ENCODE measurements at regions not wholly inside any gene's neighbourhood (a gene's known extent, or its start where the extent isn't known, plus 50 kb on each side); places are given as distances from the start of the nearest gene placed in this dataset.

GRCh38 chr10:21090609-21091082 lies 193.5 kb upstream of the NEBL start:
- no peak overlapping the region for H3K27ac ChIP-seq
- 75 to 83% methylated on average over 5 to 6 of the region's 6 CpGs for WGBS, 2 donors (ENCODE audit: low coverage in 1 of 2)
- no peaks in the 10 kb centered on the region for H3K4me1 ChIP-seq
- no peak overlapping the region for H3K4me3 ChIP-seq
- no peak for DNase-seq
- TF ChIP-seq POLR2AphosphoS5 (IDR thresholded peaks at IDR 0.05) (no peak), EP300 (IDR thresholded peaks at IDR 0.05; ENCODE audit: low read depth) (no peak), POLR2A (IDR thresholded peaks at IDR 0.05) (no peak)
- TF ChIP-seq, protein P1, sequence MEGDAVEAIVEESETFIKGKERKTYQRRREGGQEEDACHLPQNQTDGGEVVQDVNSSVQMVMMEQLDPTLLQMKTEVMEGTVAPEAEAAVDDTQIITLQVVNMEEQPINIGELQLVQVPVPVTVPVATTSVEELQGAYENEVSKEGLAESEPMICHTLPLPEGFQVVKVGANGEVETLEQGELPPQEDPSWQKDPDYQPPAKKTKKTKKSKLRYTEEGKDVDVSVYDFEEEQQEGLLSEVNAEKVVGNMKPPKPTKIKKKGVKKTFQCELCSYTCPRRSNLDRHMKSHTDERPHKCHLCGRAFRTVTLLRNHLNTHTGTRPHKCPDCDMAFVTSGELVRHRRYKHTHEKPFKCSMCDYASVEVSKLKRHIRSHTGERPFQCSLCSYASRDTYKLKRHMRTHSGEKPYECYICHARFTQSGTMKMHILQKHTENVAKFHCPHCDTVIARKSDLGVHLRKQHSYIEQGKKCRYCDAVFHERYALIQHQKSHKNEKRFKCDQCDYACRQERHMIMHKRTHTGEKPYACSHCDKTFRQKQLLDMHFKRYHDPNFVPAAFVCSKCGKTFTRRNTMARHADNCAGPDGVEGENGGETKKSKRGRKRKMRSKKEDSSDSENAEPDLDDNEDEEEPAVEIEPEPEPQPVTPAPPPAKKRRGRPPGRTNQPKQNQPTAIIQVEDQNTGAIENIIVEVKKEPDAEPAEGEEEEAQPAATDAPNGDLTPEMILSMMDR (IDR thresholded peaks at IDR 0.05): no peak
- no peaks in the 10 kb centered on the region for H3K27me3 ChIP-seq
- in situ Hi-C loops (cut with MboI; ENCODE audit: low pct_ligation_motif_present in 1 of 4, low pct_unique_long_range_greater_than_20kb in 1 of 4, low sequenced_read_pairs in 3 of 4) (no loop called here), intact Hi-C loops (cut with DNase I; ENCODE audit: low total_unique reads) (no loop called here)
- H3K36me3 ChIP-seq: no peaks in the 10 kb centered on the region
- H3K9me3 ChIP-seq: no peaks in the 10 kb centered on the region

- intact Hi-C loops (cut with DNase I; ENCODE audit: low total_unique reads): no loop called here
- Histone ChIP-seq H3K4me3 (no peak overlapping the region), H3K9me3 (no peaks in the 10 kb centered on the region), H3K4me1 (no peaks in the 10 kb centered on the region), H3K36me3 (no peaks in the 10 kb centered on the region), H3K27me3 (no peaks in the 10 kb centered on the region), H3K27ac (no peak overlapping the region)
- WGBS, 2 donors (ENCODE audit: low coverage in 1 of 2): 72 to 74% methylated on average over 3 to 4 of the region's 4 CpGs
- no peak for TF ChIP-seq EP300 (IDR thresholded peaks at IDR 0.05; ENCODE audit: low read depth)
- TF ChIP-seq, protein P1 (IDR thresholded peaks at IDR 0.05): no peak
- no peak for TF ChIP-seq POLR2A (IDR thresholded peaks at IDR 0.05)
- TF ChIP-seq POLR2AphosphoS5 (IDR thresholded peaks at IDR 0.05): no peak
- in situ Hi-C loops (cut with MboI; ENCODE audit: low pct_ligation_motif_present in 1 of 4, low pct_unique_long_range_greater_than_20kb in 1 of 4, low sequenced_read_pairs in 3 of 4): loop anchor here in 1 of 4 donors (10.0 kb wide), 1 partner anchor 177 kb away; no protein-coding TSS in a partner anchor
- no peak for DNase-seq
Measured at GRCh38 chr10:21087476-21087875, 190.4 kb upstream of the NEBL start.

- 80 to 91% methylated on average over 1 to 5 of the region's 5 CpGs for WGBS, 2 donors (ENCODE audit: low coverage in 1 of 2)
- intact Hi-C loops (cut with DNase I; ENCODE audit: low total_unique reads) (no loop called here), in situ Hi-C loops (cut with MboI; ENCODE audit: low pct_ligation_motif_present in 1 of 4, low pct_unique_long_range_greater_than_20kb in 1 of 4, low sequenced_read_pairs in 3 of 4) (loop anchor here in 3 of 4 donors (5.0 to 10.0 kb wide), 3 partner anchors 180 to 188 kb away; no protein-coding TSS in a partner anchor)
- no peaks in the 10 kb centered on the region for H3K27me3 ChIP-seq
- H3K27ac ChIP-seq: no peak overlapping the region
- H3K4me3 ChIP-seq: no peak overlapping the region
- DNase-seq: no peak
- no peaks in the 10 kb centered on the region for H3K36me3 ChIP-seq
- H3K9me3 ChIP-seq: no peaks in the 10 kb centered on the region
- no peaks in the 10 kb centered on the region for H3K4me1 ChIP-seq
- no peak for TF ChIP-seq POLR2A (IDR thresholded peaks at IDR 0.05)
- TF ChIP-seq POLR2AphosphoS5 (IDR thresholded peaks at IDR 0.05): no peak
- TF ChIP-seq, protein P1 (IDR thresholded peaks at IDR 0.05): no peak
- TF ChIP-seq EP300 (IDR thresholded peaks at IDR 0.05; ENCODE audit: low read depth): no peak
Measured at GRCh38 chr10:21084700-21085099, 187.6 kb upstream of the NEBL start.

DNA sequence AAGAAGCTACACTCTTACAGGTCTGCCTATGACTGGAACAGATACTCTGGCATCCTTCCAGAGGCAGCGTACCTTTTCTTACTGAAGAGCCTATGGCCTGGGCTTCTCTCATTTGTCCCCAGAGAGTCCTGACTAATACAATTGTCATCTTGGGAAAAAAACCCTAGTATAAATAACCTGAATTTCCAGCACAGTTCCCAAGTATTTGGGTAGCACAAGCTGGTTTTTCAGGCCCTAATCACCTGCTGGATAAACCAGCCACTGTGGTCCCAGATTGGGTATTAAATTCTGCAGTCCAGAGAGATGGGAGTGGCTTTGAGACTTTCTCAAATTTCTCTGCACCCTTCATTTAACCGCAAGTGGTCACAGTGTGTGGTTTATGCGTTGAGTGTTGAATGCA lies 186.8 kb upstream of the NEBL start:
- WGBS, 2 donors (ENCODE audit: low coverage in 1 of 2): 70% methylated on average over 3 of the region's 3 CpGs; no CpG with 5 or more reads in 1 of the 2 donors
- no peak overlapping the region for H3K4me3 ChIP-seq
- H3K27me3 ChIP-seq: no peaks in the 10 kb centered on the region
- no peak overlapping the region for H3K27ac ChIP-seq
- H3K9me3 ChIP-seq: no peaks in the 10 kb centered on the region
- in situ Hi-C loops (cut with MboI; ENCODE audit: low pct_ligation_motif_present in 1 of 4, low pct_unique_long_range_greater_than_20kb in 1 of 4, low sequenced_read_pairs in 3 of 4): loop anchor here in 3 of 4 donors (5.0 to 10.0 kb wide), 3 partner anchors 181 to 188 kb away; no protein-coding TSS in a partner anchor
- intact Hi-C loops (cut with DNase I; ENCODE audit: low total_unique reads): no loop called here
- H3K4me1 ChIP-seq: no peaks in the 10 kb centered on the region
- TF ChIP-seq EP300 (IDR thresholded peaks at IDR 0.05; ENCODE audit: low read depth) (no peak), POLR2A (IDR thresholded peaks at IDR 0.05) (no peak), POLR2AphosphoS5 (IDR thresholded peaks at IDR 0.05) (no peak)
- TF ChIP-seq, protein P1 (IDR thresholded peaks at IDR 0.05): no peak
- H3K36me3 ChIP-seq: no peaks in the 10 kb centered on the region
- DNase-seq: no peak
